ENCODE measurements at regions not wholly inside any gene's neighbourhood (a gene's known extent, or its start where the extent isn't known, plus 50 kb on each side); places are given as distances from the start of the nearest gene placed in this dataset.

- TF ChIP-seq BHLHE40 (IDR thresholded peaks at IDR 0.05; ENCODE audit: borderline replicate concordance) (no peak), ARNT (IDR thresholded peaks at IDR 0.05) (no peak), CTBP1 (IDR thresholded peaks at IDR 0.05; ENCODE audit: borderline replicate concordance) (no peak), TARDBP (IDR thresholded peaks at IDR 0.05) (no peak), NFRKB (IDR thresholded peaks at IDR 0.05) (no peak), SP1 (IDR thresholded peaks at IDR 0.05) (no peak), L3MBTL2 (conservative IDR thresholded peaks at IDR 0.05) (no peak), ELF4 (IDR thresholded peaks at IDR 0.05) (no peak)
These were observed 83.8 kb upstream of the KLHL29 start for GRCh38 chr2:23301136-23301535.
